Stimulated activated CD4-positive, alpha-beta T cell treated with anti-CD3 and anti-CD28 coated beads, Interleukin-12 subunit alpha, Interleukin-12 subunit beta, amount 100 ng/mL, for 24 hours (primary cell): ENCODE measurements at regions not wholly inside any gene's neighbourhood (a gene's known extent, or its start where the extent isn't known, plus 50 kb on each side); places are given as distances from the start of the nearest gene placed in this dataset.

ENCODE experiments used
- DNase-seq, 2 experiments: peaks; one replicate each; pipeline ENCODE4 v3.0.0-alpha.2; 2020; ENCODE audit warnings: low read depth in 2 of 2

DNA sequence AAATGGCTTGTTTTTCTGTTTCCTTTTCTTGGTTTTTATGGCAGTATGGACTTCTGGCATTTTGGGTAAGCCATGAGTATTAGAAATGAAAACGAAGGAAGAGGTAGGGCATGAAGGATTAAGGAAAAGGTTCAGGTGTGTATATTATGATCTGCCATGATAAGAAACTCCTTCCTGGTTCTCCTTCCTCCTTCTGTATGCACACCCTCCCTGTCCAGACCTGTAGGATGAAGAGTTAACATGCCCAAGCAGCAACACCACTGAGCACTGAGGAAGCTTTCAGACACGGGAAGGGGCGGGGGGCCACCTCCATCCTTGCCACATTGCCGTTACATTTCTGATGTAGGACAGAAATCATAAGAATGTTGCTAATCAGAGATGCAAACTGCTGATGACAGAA is 361.0 kb upstream of the ZMIZ1 start:
- no peak for DNase-seq

DNA sequence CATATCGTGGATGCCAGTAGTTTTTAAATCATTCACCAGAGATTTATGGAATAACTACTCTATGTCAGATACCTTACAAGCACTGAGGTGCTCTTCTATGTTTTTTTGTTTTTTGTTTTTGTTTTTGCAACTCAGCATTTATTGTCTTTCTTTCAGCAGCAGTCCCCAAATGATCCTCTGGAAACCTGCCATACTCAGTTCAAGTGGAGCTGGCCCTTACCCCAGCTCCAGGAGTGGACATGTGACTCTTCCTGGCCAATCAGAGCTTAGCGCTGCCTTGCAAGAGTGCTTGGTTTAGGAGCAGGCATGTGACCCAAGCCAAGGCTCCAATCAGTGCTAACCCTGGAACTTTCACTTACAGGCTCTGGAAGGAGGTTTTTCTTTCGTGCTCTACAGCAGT is 356.6 kb upstream of the ZMIZ1 start:
- DNase-seq, result no peak

DNA sequence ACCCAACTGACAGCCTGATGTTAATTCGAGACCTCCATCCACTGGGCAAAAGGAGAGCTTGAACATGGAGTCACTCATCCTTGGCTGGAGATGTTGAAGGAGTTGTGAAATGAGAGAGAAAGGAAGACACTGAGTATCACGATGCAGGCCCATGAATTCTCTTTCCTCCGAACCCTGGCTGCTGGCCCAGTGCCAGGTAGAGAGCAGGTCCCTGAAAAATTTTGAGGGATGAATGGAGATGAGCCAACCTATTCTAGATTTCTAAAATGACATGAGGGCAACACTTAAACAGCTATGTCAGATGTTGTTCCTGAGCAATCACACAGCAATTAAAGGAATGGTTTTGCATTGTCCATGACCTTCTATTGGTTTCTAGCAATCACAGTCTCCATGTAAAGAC is 355.1 kb upstream of the ZMIZ1 start:
- DNase-seq, result no peak

DNA sequence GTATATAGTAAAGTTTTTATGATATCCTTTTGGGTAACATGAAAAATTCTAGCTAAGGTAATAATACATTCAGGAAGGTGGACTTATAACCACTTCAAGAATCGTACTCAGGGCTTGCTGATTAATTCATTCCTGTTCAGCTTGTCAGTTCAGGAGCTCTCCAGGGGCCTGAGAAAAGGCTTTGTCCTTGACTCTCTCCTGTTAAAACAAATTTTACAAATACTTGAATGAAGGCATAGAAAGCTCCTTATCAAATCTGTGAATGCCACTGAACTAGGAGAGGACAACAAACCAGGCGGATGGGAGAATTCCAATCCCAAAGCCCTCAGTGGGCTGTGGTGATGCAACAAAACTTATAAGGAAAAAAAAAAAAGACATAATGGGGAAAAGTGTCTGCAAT is 354.5 kb upstream of the ZMIZ1 start:
- DNase-seq, result no peak

DNA sequence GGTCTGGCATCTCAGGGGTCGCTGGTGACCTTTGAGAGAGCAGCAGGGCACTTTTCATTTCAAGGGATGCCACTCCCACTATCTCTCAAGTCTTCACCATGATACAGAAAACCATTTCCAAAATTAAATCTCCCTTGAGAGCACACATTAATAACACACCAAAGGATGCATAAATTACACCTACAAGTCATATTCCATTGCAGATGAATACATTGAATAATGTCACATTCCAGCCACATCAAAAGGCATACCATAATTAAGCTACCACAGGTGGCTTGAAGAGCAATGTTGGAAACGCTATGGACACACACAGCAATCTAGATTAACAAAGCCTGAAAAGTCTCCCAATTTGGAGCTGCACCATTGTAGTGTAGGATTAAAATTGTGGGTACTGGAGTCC is 353.3 kb upstream of the ZMIZ1 start:
- DNase-seq, result no peak

DNA sequence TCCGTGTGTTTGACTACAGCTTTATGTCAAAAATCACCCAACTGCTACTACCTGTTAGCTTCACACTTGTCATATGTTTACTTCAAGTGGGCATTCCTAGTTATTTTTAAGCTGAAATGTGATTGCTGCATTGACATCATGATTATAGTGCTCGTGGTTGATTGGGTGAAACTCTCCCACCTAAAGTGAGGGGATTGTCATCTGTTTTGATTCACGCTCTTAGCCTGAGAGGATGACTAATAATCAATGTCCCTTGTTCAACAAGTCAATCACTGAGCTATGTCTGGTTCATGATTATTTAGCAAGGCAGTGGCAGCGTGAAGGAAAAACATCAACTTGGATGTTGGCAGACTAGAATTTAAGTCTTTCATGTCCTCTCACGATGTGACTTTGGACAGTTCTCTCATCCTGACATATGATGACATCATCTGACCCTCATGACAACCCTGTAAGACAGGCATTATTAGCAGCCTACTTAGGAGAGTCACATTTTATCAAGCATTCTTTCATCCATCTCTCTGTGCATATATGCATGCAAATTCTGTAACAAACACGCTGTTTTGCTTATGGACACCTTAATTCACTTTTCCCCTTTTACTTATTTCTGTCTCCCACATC is 352.6 kb upstream of the ZMIZ1 start:
- no peak for DNase-seq

DNA sequence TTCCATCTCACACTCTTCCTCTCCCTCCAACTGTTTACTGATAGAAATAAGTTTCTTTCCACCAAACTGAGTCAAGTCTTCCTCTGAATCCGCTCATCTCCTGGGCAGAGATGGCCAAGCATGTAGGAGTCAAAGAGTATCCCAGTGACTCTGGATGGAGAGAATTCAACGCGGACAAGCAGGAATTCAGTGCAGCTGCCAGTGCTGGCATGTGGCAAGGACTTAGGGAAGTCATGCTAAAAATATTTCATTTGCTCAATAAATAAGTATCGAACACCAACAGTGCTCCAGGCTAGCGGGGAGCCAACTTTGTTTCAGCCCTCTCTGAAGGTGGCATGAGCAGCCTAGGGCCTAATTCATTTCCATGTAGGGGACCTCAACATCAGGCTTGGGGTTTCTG is 351.6 kb upstream of the ZMIZ1 start:
- DNase-seq, result no peak

DNA sequence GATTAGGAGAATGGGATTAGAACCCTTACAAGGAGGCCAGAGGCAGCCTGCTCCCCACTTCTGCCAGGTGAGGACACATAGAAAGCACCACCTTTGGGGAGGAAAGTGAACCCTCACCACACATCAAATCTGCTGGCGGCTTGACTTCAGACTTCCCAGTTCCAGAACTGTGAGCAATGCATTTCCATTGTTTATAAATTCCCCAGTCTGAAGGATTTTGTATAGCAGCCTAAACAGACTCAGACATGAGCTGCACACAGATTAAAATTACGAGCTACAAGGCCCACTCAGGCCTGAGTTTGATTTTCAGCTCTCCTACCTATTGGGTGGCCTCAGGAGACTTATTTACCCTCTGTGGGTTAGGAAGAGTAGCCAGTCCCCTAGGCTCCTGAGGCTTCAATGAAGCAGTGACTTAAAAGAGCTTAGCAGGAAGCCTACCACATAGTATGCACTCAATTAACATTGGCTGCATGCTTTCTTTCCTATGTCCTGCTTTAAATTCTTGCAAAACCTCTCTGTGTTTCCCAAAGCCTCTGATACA is 350.7 kb upstream of the ZMIZ1 start:
- no peak for DNase-seq

DNA sequence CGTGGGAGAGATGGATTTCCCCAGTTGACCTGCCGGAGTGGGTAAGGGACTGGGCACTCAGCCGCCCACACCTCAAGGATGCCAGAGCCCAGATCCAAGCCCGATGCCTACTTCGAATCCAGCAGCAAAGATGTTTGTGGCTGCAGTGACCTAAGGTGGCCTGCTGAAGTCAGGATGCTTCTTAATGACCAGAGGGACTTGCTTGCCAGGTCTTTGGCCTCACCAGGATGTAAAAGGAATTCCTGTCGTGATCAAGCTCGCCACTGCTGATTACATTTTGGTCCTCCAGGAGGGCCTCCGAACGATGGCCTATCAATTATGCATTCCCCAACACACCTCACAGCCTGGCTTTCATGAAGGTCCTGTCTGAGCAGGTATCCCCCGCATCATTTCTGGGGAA is 349.5 kb upstream of the ZMIZ1 start:
- no peak for DNase-seq

DNA sequence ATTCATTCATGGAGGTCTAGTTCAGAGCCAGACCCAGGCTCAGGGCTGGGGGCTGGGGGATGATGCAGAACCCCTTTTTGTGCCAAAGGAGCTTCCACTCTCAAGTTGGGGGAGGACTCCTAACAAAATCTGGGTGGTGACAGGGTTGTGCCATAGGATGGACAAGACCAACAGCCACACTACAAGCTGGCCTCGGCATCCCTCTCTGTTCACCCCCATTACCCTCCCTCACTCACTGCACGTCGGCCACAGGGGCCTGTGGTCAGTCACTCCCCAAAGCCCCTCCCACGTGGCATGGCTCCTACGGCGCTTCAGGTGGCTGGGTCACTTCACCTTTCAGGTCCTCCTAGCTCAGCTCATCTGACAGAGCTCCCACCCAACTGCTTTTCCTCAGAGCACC is 348.7 kb upstream of the ZMIZ1 start:
- DNase-seq, result no peak

DNA sequence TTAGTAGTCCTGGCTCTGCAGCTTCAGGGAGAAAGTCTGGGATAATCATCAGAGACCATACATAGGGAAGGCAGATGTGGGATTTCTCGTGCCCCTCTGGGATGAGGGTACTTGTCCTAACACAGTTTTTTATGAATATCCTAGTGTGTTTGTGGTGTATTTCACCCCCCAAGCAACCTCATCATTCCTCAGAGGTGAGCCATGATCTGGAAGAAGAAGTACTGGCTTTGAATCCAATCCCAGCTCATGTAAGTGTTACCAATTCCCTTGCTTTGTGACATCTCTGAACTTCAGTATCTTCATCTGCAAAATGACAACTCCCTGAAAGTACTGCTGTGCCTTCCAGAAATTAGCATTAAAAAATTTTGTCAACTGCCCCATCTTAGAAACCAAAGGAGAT is 347.5 kb upstream of the ZMIZ1 start:
- DNase-seq, result no peak

DNA sequence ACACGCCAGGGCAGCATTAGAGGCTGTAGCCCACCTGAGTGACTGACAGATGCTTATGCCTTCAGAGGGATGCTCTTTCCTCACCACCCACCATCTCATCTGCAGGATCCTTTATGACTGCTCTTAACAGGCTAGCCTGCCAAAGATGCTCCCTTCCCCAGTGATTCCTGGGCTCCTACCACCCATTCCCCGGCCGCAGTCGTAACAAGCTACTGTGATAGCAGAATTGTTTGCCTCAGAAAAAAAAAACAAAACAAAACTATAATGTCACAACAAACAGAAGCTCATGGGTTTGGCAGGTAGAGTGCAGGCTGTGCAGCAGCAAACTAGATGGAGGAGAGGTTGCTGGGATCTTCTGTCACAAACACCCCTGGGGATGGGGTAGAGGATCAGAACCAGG is 343.9 kb upstream of the ZMIZ1 start:
- DNase-seq, result no peak

DNA sequence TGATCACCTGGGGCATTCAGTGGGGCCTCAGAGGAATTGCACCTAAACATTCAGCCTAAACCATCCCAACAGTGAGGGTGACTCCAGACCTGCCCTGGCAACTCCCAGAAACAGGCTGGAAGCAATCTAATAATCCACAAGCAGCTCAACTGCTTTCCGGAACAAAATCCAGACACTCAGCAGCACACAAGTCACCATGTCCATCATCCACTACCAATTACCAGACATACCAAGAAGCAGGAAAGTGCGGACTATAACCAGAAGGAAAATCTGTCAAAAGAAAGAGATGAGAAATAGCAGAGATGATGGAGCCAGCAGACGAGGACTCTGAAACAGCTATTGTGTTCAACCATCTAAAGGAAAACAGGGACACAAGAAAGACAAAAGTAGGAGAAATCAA is 342.6 kb upstream of the ZMIZ1 start:
- no peak for DNase-seq

DNA sequence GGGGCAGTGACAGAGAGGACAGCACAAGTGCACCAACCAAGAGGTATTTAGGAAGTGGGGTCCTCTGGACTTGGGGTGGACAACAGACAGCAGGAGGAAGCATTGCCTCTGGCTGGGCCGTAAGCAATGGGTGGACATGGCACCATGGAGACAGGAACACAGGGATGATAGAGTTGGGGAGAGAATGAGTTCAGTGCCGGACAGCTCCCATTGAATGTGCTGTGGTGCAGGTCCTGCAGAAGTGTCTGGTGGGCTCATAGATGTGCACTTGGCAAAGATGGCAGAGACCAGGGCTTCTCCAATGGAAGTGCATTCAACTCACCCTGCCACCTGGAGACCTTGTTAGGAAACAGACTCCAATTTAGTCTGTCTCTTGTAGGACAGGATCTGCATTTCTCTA is 341.5 kb upstream of the ZMIZ1 start:
- DNase-seq, result no peak

DNA sequence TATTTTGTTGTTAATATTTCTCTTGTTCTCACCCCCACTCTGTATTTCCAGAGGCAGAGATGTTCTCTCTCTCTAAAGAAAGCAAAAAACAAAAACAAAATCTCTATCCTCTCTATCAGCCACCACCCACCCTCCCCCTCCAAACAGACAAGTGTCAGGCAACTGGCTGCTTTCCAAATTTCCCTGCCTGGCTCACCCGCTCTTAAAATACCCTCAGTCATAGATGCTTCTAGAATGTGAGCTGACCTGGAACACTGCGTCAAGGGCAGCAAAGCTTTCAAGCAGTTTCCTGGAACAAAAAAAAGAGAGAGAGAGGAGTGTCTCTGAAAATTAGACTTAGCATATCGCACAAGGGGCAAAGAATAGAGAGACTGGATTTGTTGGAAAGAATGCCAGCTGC is 341.0 kb upstream of the ZMIZ1 start:
- DNase-seq, result no peak

DNA sequence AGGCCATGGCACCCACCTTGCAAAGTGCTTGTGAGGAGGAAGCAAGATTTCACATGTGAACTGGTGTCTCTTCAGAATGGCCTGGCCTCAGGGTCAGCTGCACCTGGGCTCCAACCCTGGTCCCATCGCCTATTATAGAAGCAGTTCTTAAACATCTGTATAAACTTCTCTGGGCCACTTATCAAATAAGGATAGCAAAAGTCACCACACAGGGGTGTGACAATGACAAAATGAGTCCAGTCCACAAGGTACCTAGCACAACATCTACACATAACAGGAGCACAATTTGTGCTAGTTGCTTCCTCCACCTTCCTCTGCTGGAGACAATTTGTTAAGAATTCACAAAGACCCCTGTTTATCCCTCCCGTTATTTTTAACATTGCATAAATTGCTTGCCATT is 340.6 kb upstream of the ZMIZ1 start:
- no peak for DNase-seq

DNA sequence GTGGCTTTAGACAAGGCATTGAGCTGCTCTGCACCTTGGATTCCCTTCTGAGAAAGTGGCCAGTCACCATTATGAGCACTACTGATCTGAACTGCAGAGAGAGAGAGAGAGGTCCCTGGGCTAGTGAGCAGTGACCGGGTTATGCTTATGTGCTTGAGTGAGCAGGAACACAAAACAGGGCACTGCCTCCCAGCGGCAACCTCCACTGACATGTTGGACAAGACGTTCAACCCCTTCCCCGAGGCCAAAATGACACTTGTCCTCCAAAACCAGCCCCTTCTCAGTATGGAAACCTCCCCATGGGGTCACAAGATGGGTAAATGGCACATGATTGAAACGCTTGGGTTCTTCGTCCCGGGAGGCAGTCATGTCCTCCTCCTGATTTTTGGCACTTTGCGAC is 339.4 kb upstream of the ZMIZ1 start:
- no peak for DNase-seq

DNA sequence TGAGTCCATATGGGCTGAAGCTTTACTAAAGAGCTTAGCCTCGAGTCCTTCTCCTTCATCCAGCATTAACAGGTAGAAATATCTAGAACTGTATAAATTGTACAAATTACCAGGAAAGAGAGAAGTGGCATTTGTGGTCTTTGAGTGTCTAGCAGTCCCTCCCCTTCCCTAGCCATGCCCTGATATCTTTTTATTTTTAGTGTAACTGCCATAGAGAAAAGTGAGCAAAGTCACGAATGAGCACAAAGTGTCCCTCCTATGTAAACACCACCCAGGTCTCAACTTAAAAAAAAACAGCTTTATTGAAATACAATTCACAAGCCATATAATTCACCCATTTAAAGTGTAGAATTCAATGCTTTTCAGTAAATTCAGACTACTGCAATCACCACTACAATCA is 339.0 kb upstream of the ZMIZ1 start:
- no peak for DNase-seq

DNA sequence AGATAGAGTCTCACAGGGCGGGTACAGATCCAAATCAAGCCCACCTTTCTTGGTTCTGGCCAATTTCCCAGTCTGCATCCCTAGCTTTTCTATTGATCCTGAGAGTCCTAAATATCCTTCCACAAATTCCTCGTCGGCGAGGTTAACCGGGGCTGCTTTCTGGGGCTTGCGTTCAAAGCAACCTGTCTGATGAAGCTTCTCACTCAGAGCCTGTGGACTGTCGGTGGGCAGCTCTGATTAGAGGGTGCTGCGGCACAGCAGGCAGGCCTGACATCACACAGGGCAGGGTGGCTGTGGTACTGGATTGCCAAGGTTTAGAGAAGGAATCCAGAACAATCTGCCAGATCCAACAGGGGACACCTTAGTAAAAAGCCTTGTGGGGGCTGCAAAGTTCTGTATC is 338.0 kb upstream of the ZMIZ1 start:
- DNase-seq, result no peak

DNA sequence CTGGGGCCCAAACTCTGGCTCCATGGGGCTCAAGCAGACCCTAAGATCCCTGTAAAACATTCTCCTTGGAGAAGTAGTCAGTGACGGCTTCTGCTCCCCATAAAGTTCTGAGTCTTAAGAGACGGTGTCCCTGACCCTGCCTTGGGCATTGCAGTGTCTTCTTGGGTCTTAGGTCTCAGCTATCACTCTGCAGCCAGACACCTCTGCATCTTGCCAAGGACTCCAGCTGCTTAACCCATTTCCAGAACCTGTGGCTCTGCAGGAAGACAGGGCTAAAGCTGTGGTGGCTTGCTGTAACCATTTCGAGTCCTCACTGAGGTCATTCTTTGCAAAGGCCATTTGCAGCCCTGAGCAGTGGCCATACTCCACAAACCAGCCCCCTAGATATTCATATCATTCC is 337.1 kb upstream of the ZMIZ1 start:
- DNase-seq, result no peak

DNA sequence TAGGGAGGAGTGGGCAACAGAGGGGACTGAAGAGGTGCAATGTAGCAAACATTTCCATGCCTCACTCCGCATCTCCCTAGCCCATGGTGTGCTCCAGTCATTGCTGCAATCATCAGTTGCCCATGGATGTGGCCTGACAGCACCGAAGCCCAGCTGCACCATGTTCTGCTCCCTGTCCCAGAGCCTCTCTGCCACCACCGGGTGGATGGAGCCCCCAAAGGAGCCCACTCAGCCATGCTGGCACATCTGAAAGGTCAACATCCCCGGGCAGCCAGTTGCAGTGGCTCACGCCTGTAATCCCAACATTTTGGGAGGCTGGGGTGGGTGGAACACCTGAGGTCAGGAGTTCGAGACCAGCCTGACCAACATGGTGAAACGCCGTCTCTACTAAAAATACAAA is 336.4 kb upstream of the ZMIZ1 start:
- no peak for DNase-seq

DNA sequence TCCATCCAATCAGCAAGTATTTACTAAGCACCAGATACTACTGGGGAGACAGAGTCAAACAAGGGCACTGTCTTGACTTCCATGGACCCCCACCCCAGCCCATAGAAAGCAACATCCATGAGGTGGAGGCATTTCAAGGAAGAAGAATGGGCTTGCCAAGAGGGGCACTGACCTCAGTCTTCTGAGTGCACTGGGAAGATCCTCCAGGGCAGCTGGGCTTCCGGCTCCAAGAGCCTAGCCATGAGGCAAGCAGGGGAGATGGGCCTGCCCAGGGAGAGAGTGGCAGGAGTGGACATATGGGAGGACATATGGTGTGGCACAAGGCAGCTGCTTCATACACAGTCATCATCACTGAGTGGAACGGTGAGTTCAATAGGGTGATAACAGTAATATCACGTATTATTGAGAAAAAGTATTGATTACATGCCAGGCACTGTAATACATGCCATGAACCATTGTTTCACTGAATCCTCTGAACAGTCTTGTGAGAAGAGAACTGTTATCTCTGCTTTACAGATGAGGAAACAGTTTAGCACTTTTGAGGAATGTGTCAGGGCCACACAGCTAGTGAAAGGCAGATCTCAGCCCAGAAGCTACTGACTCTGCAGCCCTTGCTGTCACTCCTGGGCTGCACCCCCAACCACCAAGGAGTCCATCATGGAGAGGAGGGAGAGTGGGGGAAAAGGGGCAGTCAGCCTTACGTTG is 331.7 kb upstream of the ZMIZ1 start:
- DNase-seq, result no peak

DNA sequence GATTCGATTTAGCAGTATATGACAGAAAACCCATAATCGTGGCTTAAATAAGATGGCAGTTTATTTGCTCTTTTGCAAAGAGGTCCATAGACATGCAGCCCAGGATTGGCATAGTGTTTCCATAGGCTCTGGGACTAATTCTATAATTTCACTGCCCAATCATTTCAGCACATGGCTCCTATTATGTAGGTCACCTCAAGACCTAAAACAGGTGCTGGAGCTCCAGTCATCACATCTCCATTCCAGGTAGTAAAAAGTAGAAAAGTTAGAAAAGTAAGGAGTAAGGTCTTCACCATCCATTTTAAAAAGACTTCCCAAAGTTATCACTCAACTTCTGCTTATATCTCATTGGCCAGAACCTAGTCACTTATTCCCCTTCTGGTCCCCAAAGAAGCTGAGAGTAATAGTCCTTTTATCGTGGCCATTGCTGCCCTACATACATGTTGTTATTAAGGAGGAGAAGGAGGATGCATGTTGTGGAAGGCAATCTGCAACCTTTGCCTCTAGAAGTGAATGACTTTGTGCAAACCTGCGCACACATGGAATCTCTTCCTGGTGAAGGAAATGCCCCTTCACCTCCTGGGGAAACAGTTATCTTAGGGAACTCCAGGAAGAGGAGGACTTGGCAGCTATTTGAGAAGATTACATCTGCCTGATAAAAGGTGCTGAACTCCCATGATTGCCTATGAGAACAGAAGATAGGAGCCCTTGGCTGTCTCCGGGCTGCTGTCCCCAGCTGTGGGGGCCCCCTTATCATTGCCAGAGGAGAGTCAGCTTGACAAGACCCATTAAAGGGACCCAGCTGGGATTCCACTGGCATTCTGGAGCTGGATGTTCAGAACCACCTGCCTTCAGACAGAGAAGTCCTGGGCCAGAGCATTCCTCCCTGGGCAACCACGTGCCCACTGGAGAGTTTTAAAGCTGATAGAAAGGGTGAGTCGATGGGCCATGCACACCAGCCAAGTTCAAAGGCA is 330.6 kb upstream of the ZMIZ1 start:
- no peak for DNase-seq
